ENCODE measurements at regions not wholly inside any gene's neighbourhood (a gene's known extent, or its start where the extent isn't known, plus 50 kb on each side); places are given as distances from the start of the nearest gene placed in this dataset.

GRCh38 chr3:24952388-24952787 is 457.7 kb upstream of the THRB start:
- TF ChIP-seq CTCF (IDR thresholded peaks at IDR 0.05) (no peak), POLR2A (IDR thresholded peaks at IDR 0.05) (no peak)
